ENCODE measurements at regions not wholly inside any gene's neighbourhood (a gene's known extent, or its start where the extent isn't known, plus 50 kb on each side); places are given as distances from the start of the nearest gene placed in this dataset.

DNA sequence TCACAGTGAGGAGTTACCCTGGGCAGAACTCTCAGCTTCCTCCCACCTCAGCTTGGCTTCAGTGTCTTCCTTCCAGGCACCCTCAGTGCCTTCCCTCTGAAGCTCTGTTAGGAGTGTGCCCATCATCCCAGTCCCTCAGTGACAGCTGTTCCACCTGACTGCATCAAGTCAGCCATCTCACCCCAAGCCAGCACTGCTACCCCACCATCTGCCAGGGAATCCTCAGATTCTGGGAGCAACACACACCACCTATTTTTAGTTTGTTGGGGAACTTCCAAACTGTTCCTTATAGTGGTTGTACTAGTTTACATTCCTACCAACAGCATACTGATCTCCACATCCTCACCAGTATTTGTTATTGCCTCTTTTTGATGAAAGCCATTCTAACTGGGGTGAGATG, 182.9 kb downstream of the RELL1 start:
- DNase-seq (ENCODE audit: low read depth), result no peak
- in situ Hi-C loops (cut with HindIII; ENCODE audit: low pct_unique_long_range_greater_than_20kb, low sequenced_read_pairs), result no loop called here

DNA sequence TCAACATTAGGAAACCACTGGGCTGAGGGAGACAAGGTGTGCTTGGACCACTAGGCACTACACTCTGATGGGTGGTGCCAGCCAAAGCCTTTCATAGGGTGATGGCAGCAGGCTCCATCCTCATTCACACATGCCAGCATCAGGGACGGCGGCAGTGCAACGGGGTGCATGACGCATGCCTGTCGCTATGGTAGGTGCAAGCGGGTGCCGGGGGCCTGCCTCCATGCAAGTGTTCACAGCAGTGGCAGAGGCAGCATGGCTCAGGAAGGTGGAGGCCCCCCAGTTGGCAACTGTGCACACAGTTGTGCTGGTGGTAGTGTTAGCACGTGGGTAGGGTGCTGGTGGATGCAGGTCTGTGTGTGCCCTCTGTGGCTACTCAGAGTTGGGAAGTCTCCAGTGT, 184.1 kb downstream of the RELL1 start:
- in situ Hi-C loops (cut with HindIII; ENCODE audit: low pct_unique_long_range_greater_than_20kb, low sequenced_read_pairs), result no loop called here
- DNase-seq (ENCODE audit: low read depth), result no peak

Measured in Caki2 (cell line).